ENCODE measurements at regions not wholly inside any gene's neighbourhood (a gene's known extent, or its start where the extent isn't known, plus 50 kb on each side); places are given as distances from the start of the nearest gene placed in this dataset.

GRCh38 chr7:106339513-106340246, 54.9 kb upstream of the NAMPT start:
- no peak overlapping the region for H3K4me3 ChIP-seq (ENCODE audit: low read depth, poor library complexity, severe bottlenecking)
- TF ChIP-seq CTCF (IDR thresholded peaks at IDR 0.05) (no peak), POLR2A (IDR thresholded peaks at IDR 0.05) (no peak)
- intact Hi-C loops (cut with DNase I; ENCODE audit: low total_unique reads): no loop called here
- DNase-seq (ENCODE audit: low spot score in 2 of 2): no peak
- 90 to 94% methylated on average over 1 of the region's 1 CpG for WGBS, 2 donors

GRCh38 chr7:106337754-106338153, 53.0 kb upstream of the NAMPT start:
- TF ChIP-seq CTCF (IDR thresholded peaks at IDR 0.05): no peak
- no peak for TF ChIP-seq POLR2A (IDR thresholded peaks at IDR 0.05)
- intact Hi-C loops (cut with DNase I; ENCODE audit: low total_unique reads): no loop called here

GRCh38 chr7:106335814-106336213, 51.0 kb upstream of the NAMPT start:
- no peak for DNase-seq (ENCODE audit: low spot score in 2 of 2)
- TF ChIP-seq CTCF (IDR thresholded peaks at IDR 0.05): no peak
- TF ChIP-seq POLR2A (IDR thresholded peaks at IDR 0.05): no peak
- H3K4me3 ChIP-seq (ENCODE audit: low read depth, poor library complexity, severe bottlenecking): no peak overlapping the region
- intact Hi-C loops (cut with DNase I; ENCODE audit: low total_unique reads): no loop called here

More at GRCh38 chr7:106337754-106338153, 53.0 kb upstream of the NAMPT start:
- WGBS, 2 donors: 78 to 79% methylated on average over 2 of the region's 2 CpGs
- H3K4me3 ChIP-seq (ENCODE audit: low read depth, poor library complexity, severe bottlenecking): no peak overlapping the region
- DNase-seq (ENCODE audit: low spot score in 2 of 2): no peak
